ENCODE measurements at regions not wholly inside any gene's neighbourhood (a gene's known extent, or its start where the extent isn't known, plus 50 kb on each side); places are given as distances from the start of the nearest gene placed in this dataset.

DNA sequence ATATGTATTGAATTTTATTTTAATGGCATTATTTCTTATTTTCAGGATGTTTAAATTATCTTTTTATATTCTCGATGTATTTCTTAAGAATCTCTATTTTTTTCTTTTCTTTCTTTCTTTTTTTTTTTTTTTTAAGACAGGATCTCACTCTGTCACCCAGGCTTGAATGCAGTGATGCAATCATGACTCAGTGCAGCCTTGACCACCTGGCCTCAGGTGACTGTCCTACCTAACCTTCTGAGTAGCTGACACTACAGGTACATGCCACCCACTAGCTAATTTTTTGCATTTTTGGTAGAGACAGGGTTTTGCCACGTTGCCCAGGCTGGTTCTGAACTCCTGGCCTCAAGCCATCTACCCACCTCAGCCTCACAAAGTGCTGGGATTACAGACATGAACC is 143.8 kb upstream of the LAMA2 start:
- no peaks in the 10 kb centered on the region for H3K9me3 ChIP-seq (ENCODE audit: control insufficient read depth in 2 of 3, low read length in 3 of 3)
- CTCF ChIA-PET: interaction anchor here (0.9 kb wide), 1 partner anchor 10 kb away, joined by 4 read pairs; no protein-coding TSS in a partner anchor
- Mint-ChIP-seq H3K4me3 (no peak overlapping the region), H3K4me1 (no peaks in the 10 kb centered on the region), H3K27ac (no peak overlapping the region), H3K9me3 (no peaks in the 10 kb centered on the region), H3K36me3 (no peaks in the 10 kb centered on the region), H3K27me3 (peaks cover 0 to 6% (median 4%) of the 10 kb centered on the region in 5 donors)
- no peaks in the 10 kb centered on the region for H3K4me1 ChIP-seq (ENCODE audit: control insufficient read depth in 2 of 2, insufficient read depth in 2 of 2, low read length in 2 of 2)
- H3K4me3 ChIP-seq (ENCODE audit: low read length): no peak overlapping the region
- peaks cover 0 to 3% of the 10 kb centered on the region in 2 donors for H3K27me3 ChIP-seq (ENCODE audit: control insufficient read depth in 2 of 2, insufficient read depth in 2 of 2, low read length in 2 of 2)
- H3K36me3 ChIP-seq (ENCODE audit: control insufficient read depth in 2 of 3, insufficient read depth in 3 of 3, low read length in 3 of 3): no peaks in the 10 kb centered on the region
- H3K27ac ChIP-seq (ENCODE audit: low read depth, low read length): no peak overlapping the region
- no peak for DNase-seq
- ATAC-seq: no peak
- POLR2A ChIA-PET: no interaction called here
- intact Hi-C loops (cut with micrococcal nuclease): no loop called here

DNA sequence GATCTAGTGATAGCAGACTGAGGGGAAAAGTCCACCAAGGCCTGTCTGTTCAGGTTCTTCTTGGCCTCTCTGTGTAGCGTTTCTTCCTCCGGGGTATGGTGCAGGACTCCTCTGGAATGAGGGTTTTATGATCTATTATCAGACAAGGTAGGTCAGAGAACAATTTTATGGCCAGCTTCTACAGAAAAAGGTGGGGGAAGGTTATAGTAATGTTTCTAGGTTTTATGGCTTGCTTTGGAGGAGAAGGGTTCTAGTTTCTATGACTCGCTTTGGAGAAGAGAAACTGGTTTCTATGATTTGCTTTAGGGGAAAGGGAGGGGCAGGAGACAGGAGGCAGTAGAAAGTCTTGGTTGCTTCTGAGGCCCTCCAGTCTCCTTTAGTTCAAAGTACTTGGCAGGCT is 144.8 kb upstream of the LAMA2 start:
- peaks cover 0 to 3% of the 10 kb centered on the region in 2 donors for H3K27me3 ChIP-seq (ENCODE audit: control insufficient read depth in 2 of 2, insufficient read depth in 2 of 2, low read length in 2 of 2)
- intact Hi-C loops (cut with micrococcal nuclease): no loop called here
- no peaks in the 10 kb centered on the region for H3K9me3 ChIP-seq (ENCODE audit: control insufficient read depth in 2 of 3, low read length in 3 of 3)
- ChIA-PET CTCF (no interaction called here), POLR2A (no interaction called here)
- H3K36me3 Mint-ChIP-seq: no peaks in the 10 kb centered on the region
- DNase-seq: no peak
- no peak for ATAC-seq
- H3K4me1 Mint-ChIP-seq: no peaks in the 10 kb centered on the region
- H3K4me3 ChIP-seq (ENCODE audit: low read length): no peak overlapping the region
- H3K9me3 Mint-ChIP-seq: no peaks in the 10 kb centered on the region
- no peaks in the 10 kb centered on the region for H3K4me1 ChIP-seq (ENCODE audit: control insufficient read depth in 2 of 2, insufficient read depth in 2 of 2, low read length in 2 of 2)
- no peaks in the 10 kb centered on the region for H3K36me3 ChIP-seq (ENCODE audit: control insufficient read depth in 2 of 3, insufficient read depth in 3 of 3, low read length in 3 of 3)
- H3K27me3 Mint-ChIP-seq: peaks cover 0 to 8% (median 4%) of the 10 kb centered on the region in 5 donors
- no peak overlapping the region for H3K27ac ChIP-seq (ENCODE audit: low read depth, low read length)
- H3K27ac Mint-ChIP-seq: no peak overlapping the region
- H3K4me3 Mint-ChIP-seq: no peak overlapping the region

DNA sequence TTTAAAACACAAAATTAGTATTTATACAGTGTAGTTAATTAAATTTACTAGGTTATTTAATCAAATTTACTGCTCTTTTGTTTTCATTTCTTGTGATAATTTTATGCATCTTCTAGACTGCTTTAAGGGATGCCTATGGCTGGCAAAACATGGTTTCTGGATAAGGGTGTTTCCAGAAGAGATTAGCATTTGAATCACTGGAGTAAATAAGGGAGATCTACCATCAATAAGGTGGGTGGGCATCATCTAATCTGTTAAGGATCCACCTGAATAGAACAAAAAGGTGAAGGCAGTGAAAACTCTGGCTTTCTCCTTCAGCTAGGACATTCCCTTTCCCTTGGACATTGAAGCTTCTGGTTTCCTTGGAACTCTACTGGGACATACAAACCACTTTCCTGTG is 146.2 kb upstream of the LAMA2 start:
- Mint-ChIP-seq H3K4me3 (no peak overlapping the region), H3K27me3 (peaks cover 0 to 11% (median 0%) of the 10 kb centered on the region in 5 donors), H3K36me3 (no peaks in the 10 kb centered on the region), H3K4me1 (no peaks in the 10 kb centered on the region), H3K27ac (no peak overlapping the region), H3K9me3 (no peaks in the 10 kb centered on the region)
- no peak overlapping the region for H3K4me3 ChIP-seq (ENCODE audit: low read length)
- peaks cover 0 to 3% of the 10 kb centered on the region in 2 donors for H3K27me3 ChIP-seq (ENCODE audit: control insufficient read depth in 2 of 2, insufficient read depth in 2 of 2, low read length in 2 of 2)
- CTCF ChIA-PET: no interaction called here
- ATAC-seq (no peak), DNase-seq (no peak)
- intact Hi-C loops (cut with micrococcal nuclease): no loop called here
- POLR2A ChIA-PET: no interaction called here
- H3K4me1 ChIP-seq (ENCODE audit: control insufficient read depth in 2 of 2, insufficient read depth in 2 of 2, low read length in 2 of 2): no peaks in the 10 kb centered on the region
- H3K27ac ChIP-seq (ENCODE audit: low read depth, low read length): no peak overlapping the region
- no peaks in the 10 kb centered on the region for H3K9me3 ChIP-seq (ENCODE audit: control insufficient read depth in 2 of 3, low read length in 3 of 3)
- H3K36me3 ChIP-seq (ENCODE audit: control insufficient read depth in 2 of 3, insufficient read depth in 3 of 3, low read length in 3 of 3): no peaks in the 10 kb centered on the region

DNA sequence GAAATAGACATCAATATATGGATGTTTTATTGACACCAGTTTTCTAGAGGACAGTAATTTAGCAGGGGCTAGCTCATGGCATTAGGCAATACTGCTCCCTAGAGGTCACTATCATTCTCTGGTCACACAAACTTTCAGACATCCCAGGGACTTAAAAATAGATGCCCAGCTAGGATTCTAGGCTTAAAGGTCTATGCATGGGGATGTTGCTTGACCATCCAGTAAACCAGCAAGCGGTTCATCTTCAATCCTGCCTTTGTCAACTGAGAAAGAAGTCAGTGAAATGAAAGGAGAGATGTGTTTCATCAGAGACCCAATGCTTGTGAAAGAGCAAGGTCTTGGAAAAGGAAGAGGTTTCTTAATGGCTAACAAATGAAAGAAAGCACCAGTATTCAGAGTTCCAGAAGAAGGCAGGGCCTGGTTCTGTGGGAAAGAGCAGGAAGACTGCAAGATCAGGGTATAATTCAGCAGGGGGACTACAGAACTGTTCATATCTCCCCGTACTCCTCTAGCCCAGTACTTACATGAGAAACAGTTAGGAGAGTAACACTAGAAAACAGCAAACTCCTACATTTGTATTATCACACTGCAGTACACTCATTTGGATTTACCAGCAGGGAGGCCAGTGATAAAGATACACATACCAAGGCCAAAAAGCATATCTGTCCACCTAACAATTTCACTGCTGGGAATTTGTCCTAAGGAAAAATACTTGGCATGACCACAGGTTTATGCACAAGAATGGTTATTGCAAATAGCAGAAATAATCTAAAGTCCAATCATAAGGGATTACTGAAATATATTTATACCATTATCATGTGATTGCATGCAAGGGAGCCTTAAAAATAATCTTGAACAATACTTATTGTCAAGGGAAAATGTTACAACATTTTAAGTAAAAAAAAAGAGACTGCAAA is 151.4 kb upstream of the LAMA2 start:
- Mint-ChIP-seq H3K27me3 (peaks cover 0 to 24% (median 11%) of the 10 kb centered on the region in 5 donors), H3K36me3 (no peaks in the 10 kb centered on the region), H3K27ac (no peak overlapping the region), H3K4me1 (no peaks in the 10 kb centered on the region), H3K9me3 (no peaks in the 10 kb centered on the region), H3K4me3 (no peak overlapping the region)
- Histone ChIP-seq H3K9me3 (ENCODE audit: control insufficient read depth in 2 of 3, low read length in 3 of 3) (no peaks in the 10 kb centered on the region), H3K27ac (ENCODE audit: low read depth, low read length) (no peak overlapping the region), H3K4me3 (ENCODE audit: low read length) (no peak overlapping the region), H3K27me3 (ENCODE audit: control insufficient read depth in 2 of 2, insufficient read depth in 2 of 2, low read length in 2 of 2) (peaks cover 0 to 3% of the 10 kb centered on the region in 2 donors), H3K36me3 (ENCODE audit: control insufficient read depth in 2 of 3, insufficient read depth in 3 of 3, low read length in 3 of 3) (no peaks in the 10 kb centered on the region), H3K4me1 (ENCODE audit: control insufficient read depth in 2 of 2, insufficient read depth in 2 of 2, low read length in 2 of 2) (no peaks in the 10 kb centered on the region)
- CTCF ChIA-PET: interaction anchor here (0.6 to 1.4 kb wide), 4 partner anchors 82 to 995 kb away, joined by 3 to 4 read pairs (median 4); no protein-coding TSS in a partner anchor
- DNase-seq: peak in 4 of 9 donors; percentile 4 to 14 (median 7)
- intact Hi-C loops (cut with micrococcal nuclease): loop anchor here (1.0 to 5.0 kb wide), 6 partner anchors 876 to 1429 kb away; no protein-coding TSS in a partner anchor
- POLR2A ChIA-PET: no interaction called here
- ATAC-seq: no peak

DNA sequence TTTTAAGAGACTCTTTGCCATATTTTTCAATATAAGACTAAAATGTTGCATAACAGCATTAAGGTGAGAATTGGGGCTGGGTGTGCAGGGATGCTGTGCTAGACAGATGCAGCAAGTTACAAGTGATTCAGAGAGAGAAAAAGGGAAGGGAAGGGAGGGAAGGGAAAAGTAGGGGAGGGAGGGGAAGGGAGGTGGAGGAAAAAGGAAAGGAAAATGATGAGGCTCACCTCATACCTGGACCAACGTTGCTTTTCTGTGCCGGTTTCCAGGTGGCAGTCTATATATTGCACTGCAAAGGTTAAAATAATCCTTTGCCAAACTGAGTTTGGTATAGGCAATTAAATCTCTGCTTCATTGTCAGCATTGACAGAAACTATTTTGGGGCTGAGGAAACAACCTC is 155.4 kb upstream of the LAMA2 start:
- no peak overlapping the region for H3K27ac ChIP-seq (ENCODE audit: low read depth, low read length)
- H3K4me1 Mint-ChIP-seq: no peaks in the 10 kb centered on the region
- no peaks in the 10 kb centered on the region for H3K4me1 ChIP-seq (ENCODE audit: control insufficient read depth in 2 of 2, insufficient read depth in 2 of 2, low read length in 2 of 2)
- no peak overlapping the region for H3K4me3 Mint-ChIP-seq
- peaks cover 9 to 28% (median 21%) of the 10 kb centered on the region in 5 donors for H3K27me3 Mint-ChIP-seq
- H3K36me3 ChIP-seq (ENCODE audit: control insufficient read depth in 2 of 3, insufficient read depth in 3 of 3, low read length in 3 of 3): no peaks in the 10 kb centered on the region
- ChIA-PET CTCF (no interaction called here), POLR2A (no interaction called here)
- no peaks in the 10 kb centered on the region for H3K36me3 Mint-ChIP-seq
- H3K4me3 ChIP-seq (ENCODE audit: low read length): no peak overlapping the region
- no peak overlapping the region for H3K27ac Mint-ChIP-seq
- H3K27me3 ChIP-seq (ENCODE audit: control insufficient read depth in 2 of 2, insufficient read depth in 2 of 2, low read length in 2 of 2): no peaks in the 10 kb centered on the region
- intact Hi-C loops (cut with micrococcal nuclease): loop anchor here in 1 of 2 donors (10.0 kb wide), 1 partner anchor 1123 kb away; no protein-coding TSS in a partner anchor
- H3K9me3 ChIP-seq (ENCODE audit: control insufficient read depth in 2 of 3, low read length in 3 of 3): no peaks in the 10 kb centered on the region
- H3K9me3 Mint-ChIP-seq: no peaks in the 10 kb centered on the region
- DNase-seq: no peak
- no peak for ATAC-seq

DNA sequence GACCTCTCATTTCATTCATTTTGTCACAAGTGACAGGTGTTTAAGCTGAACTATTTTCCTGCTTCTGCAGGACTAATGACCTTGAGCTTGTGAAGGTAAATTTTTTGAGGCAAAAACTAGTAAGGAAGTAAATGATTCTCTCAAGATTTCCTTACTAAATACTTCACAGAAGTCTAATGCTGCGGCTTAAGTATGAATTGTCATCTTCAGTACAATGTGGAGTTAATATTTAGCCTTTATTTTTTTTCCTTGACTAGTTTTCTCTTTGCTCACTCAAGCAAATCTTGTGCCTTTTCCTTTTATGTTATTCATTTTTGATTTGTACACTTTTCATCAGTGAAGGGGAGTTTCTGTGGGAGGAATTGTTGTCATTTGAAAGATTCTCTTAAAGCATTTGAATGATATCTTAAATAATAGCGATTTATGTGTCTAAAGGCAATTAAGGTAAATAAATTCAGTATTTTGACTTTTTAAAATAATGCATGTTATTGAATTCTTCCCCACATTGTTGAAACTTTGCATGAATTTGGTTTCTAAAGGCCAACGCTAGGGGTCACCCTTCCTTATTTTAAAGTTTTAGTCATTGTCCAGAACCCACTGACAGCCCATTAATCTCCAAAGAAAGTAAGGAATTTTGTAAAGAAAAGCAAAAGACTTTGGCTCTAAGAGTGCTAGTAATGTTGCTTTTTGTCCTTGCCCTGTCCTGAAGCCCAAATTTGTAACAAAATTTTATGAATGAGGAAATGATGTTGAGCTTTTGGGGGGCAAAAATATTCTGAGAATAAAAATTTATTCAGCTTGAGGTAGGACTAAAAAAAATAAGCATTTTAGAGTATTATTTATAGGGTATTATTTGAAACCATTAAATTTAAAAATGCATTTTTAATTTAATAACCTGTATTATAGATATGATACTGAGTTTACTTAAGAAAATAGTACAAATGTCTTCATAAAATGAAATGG is 157.4 kb upstream of the LAMA2 start:
- H3K4me1 Mint-ChIP-seq: no peaks in the 10 kb centered on the region
- DNase-seq (peak in 3 of 9 donors; percentile 4 to 7 (median 7)), ATAC-seq (no peak)
- CTCF ChIA-PET: interaction anchor here (0.6 to 0.9 kb wide), 3 partner anchors 8 to 855 kb away, joined by 3 to 6 read pairs (median 3); no protein-coding TSS in a partner anchor
- Histone ChIP-seq H3K36me3 (ENCODE audit: control insufficient read depth in 2 of 3, insufficient read depth in 3 of 3, low read length in 3 of 3) (no peaks in the 10 kb centered on the region), H3K4me3 (ENCODE audit: low read length) (no peak overlapping the region), H3K9me3 (ENCODE audit: control insufficient read depth in 2 of 3, low read length in 3 of 3) (no peaks in the 10 kb centered on the region), H3K27me3 (ENCODE audit: control insufficient read depth in 2 of 2, insufficient read depth in 2 of 2, low read length in 2 of 2) (no peaks in the 10 kb centered on the region), H3K27ac (ENCODE audit: low read depth, low read length) (no peak overlapping the region), H3K4me1 (ENCODE audit: control insufficient read depth in 2 of 2, insufficient read depth in 2 of 2, low read length in 2 of 2) (no peaks in the 10 kb centered on the region)
- no peak overlapping the region for H3K27ac Mint-ChIP-seq
- POLR2A ChIA-PET: no interaction called here
- H3K4me3 Mint-ChIP-seq: no peak overlapping the region
- peaks cover 9 to 28% (median 21%) of the 10 kb centered on the region in 5 donors for H3K27me3 Mint-ChIP-seq
- no peaks in the 10 kb centered on the region for H3K9me3 Mint-ChIP-seq
- intact Hi-C loops (cut with micrococcal nuclease): loop anchor here (1.0 to 10.0 kb wide), 3 partner anchors 527 to 1121 kb away; no protein-coding TSS in a partner anchor
- no peaks in the 10 kb centered on the region for H3K36me3 Mint-ChIP-seq

Data from naive thymus-derived CD4-positive, alpha-beta T cell (primary cell).